ENCODE measurements at regions not wholly inside any gene's neighbourhood (a gene's known extent, or its start where the extent isn't known, plus 50 kb on each side); places are given as distances from the start of the nearest gene placed in this dataset.

GRCh38 chr12:28645891-28646290 is 455.6 kb downstream of the CCDC91 start:
- Histone ChIP-seq H3K36me3 (ENCODE audit: insufficient read depth, low read length) (no peaks in the 10 kb centered on the region), H3K27me3 (ENCODE audit: insufficient read depth, low read length) (no peaks in the 10 kb centered on the region), H2AFZ (ENCODE audit: low read length) (no peak overlapping the region), H3K4me3 (ENCODE audit: low read depth, low read length, poor library complexity, severe bottlenecking) (no peak overlapping the region), H3K9me3 (ENCODE audit: low read length) (no peaks in the 10 kb centered on the region), H3F3A (ENCODE audit: insufficient read depth, low read length) (no peaks in the 10 kb centered on the region), H3K79me2 (ENCODE audit: insufficient read depth, low read length) (no peaks in the 10 kb centered on the region), H3K4me2 (ENCODE audit: low read length) (no peak overlapping the region), H3K4me1 (ENCODE audit: insufficient read depth, low read length, severe bottlenecking) (no peaks in the 10 kb centered on the region), H3K9ac (ENCODE audit: low read length) (no peak overlapping the region), H3K9me2 (ENCODE audit: low read depth, low read length) (no peaks in the 10 kb centered on the region), H4K20me1 (ENCODE audit: insufficient read depth, low read length) (no peaks in the 10 kb centered on the region), H3K27ac (ENCODE audit: low read depth, low read length, poor library complexity, severe bottlenecking) (no peak overlapping the region)
- no peak for TF ChIP-seq CTCF (IDR thresholded peaks at IDR 0.05; ENCODE audit: low read length)
- TF ChIP-seq EZH2 (IDR thresholded peaks at IDR 0.05; ENCODE audit: borderline replicate concordance, low read length): no peak

GRCh38 chr12:28650906-28651305 is 460.6 kb downstream of the CCDC91 start:
- Histone ChIP-seq H3K27ac (ENCODE audit: low read depth, low read length, poor library complexity, severe bottlenecking) (no peak overlapping the region), H3K4me1 (ENCODE audit: insufficient read depth, low read length, severe bottlenecking) (no peaks in the 10 kb centered on the region), H3K9me2 (ENCODE audit: low read depth, low read length) (no peaks in the 10 kb centered on the region), H3K4me3 (ENCODE audit: low read depth, low read length, poor library complexity, severe bottlenecking) (no peak overlapping the region), H3K9ac (ENCODE audit: low read length) (no peak overlapping the region), H3K9me3 (ENCODE audit: low read length) (no peaks in the 10 kb centered on the region), H4K20me1 (ENCODE audit: insufficient read depth, low read length) (no peaks in the 10 kb centered on the region), H2AFZ (ENCODE audit: low read length) (no peak overlapping the region), H3K4me2 (ENCODE audit: low read length) (no peak overlapping the region), H3K79me2 (ENCODE audit: insufficient read depth, low read length) (no peaks in the 10 kb centered on the region), H3K36me3 (ENCODE audit: insufficient read depth, low read length) (no peaks in the 10 kb centered on the region), H3K27me3 (ENCODE audit: insufficient read depth, low read length) (no peaks in the 10 kb centered on the region), H3F3A (ENCODE audit: insufficient read depth, low read length) (no peaks in the 10 kb centered on the region)
- TF ChIP-seq EZH2 (IDR thresholded peaks at IDR 0.05; ENCODE audit: borderline replicate concordance, low read length) (no peak), CTCF (IDR thresholded peaks at IDR 0.05; ENCODE audit: low read length) (no peak)

GRCh38 chr12:28652239-28652638 is 462.0 kb downstream of the CCDC91 start:
- H3K9ac ChIP-seq (ENCODE audit: low read length): no peak overlapping the region
- H4K20me1 ChIP-seq (ENCODE audit: insufficient read depth, low read length): no peaks in the 10 kb centered on the region
- H3K79me2 ChIP-seq (ENCODE audit: insufficient read depth, low read length): no peaks in the 10 kb centered on the region
- H3K27ac ChIP-seq (ENCODE audit: low read depth, low read length, poor library complexity, severe bottlenecking): no peak overlapping the region
- H3K36me3 ChIP-seq (ENCODE audit: insufficient read depth, low read length): no peaks in the 10 kb centered on the region
- no peaks in the 10 kb centered on the region for H3K4me1 ChIP-seq (ENCODE audit: insufficient read depth, low read length, severe bottlenecking)
- no peaks in the 10 kb centered on the region for H3K9me2 ChIP-seq (ENCODE audit: low read depth, low read length)
- H2AFZ ChIP-seq (ENCODE audit: low read length): no peak overlapping the region
- no peak overlapping the region for H3K4me3 ChIP-seq (ENCODE audit: low read depth, low read length, poor library complexity, severe bottlenecking)
- TF ChIP-seq EZH2 (IDR thresholded peaks at IDR 0.05; ENCODE audit: borderline replicate concordance, low read length) (no peak), CTCF (IDR thresholded peaks at IDR 0.05; ENCODE audit: low read length) (no peak)
- H3F3A ChIP-seq (ENCODE audit: insufficient read depth, low read length): no peaks in the 10 kb centered on the region
- no peaks in the 10 kb centered on the region for H3K9me3 ChIP-seq (ENCODE audit: low read length)
- H3K27me3 ChIP-seq (ENCODE audit: insufficient read depth, low read length): no peaks in the 10 kb centered on the region
- H3K4me2 ChIP-seq (ENCODE audit: low read length): no peak overlapping the region
